Keratinocyte (primary cell): ENCODE measurements at regions not wholly inside any gene's neighbourhood (a gene's known extent, or its start where the extent isn't known, plus 50 kb on each side); places are given as distances from the start of the nearest gene placed in this dataset.

Experiments
- DNase-seq: peaks from one replicate; pipeline ENCODE4 v3.0.0-alpha.2; 2011; ENCODE audit warnings: low read depth, missing footprints, low spot score
- FAIRE-seq: peaks from 2 replicates; lab custom pipeline; 2011; peaks lifted over from hg19 to GRCh38; lab: Jason Lieb, UNC
- H2AFZ ChIP-seq: 2 replicates; pipeline ENCODE4 v1.6.0; 2012; ENCODE audit warnings: low read length, control low read depth, inconsistent platforms; ENCODE audit not compliant: control insufficient read depth
- H3K27ac ChIP-seq: 2 replicates; pipeline ENCODE4 v1.5.1; 2011; ENCODE audit warnings: low read length; ENCODE audit not compliant: control insufficient read depth, insufficient read depth
- H3K27me3 ChIP-seq: 3 replicates; pipeline ENCODE4 v1.6.0; 2011; ENCODE audit warnings: low read length; ENCODE audit not compliant: control insufficient read depth, insufficient read depth; ENCODE audit errors: extremely low read depth
- H3K36me3 ChIP-seq, 2 experiments: 2 replicates in 1 of 2; 3 replicates in 1 of 2; pipeline ENCODE4 v1.5.1; 2011; ENCODE audit warnings: low read length in 2 of 2, mild to moderate bottlenecking in 1 of 2; ENCODE audit not compliant: control insufficient read depth in 2 of 2, insufficient read depth in 2 of 2; ENCODE audit errors: extremely low read depth in 1 of 2
- H3K4me1 ChIP-seq: 3 replicates; pipeline ENCODE4 v1.5.1; 2011; ENCODE audit warnings: low read length; ENCODE audit not compliant: control insufficient read depth, insufficient read depth; ENCODE audit errors: extremely low read depth
- H3K4me2 ChIP-seq: 3 replicates; pipeline ENCODE4 v1.6.0; 2011; ENCODE audit warnings: low read depth, low read length; ENCODE audit not compliant: control insufficient read depth, insufficient read depth; ENCODE audit errors: extremely low read depth
- H3K4me3 ChIP-seq, 3 experiments: fragments of 200-600 bp in 1 of 3; sonication (generic) in 1 of 3; 2 replicates in 2 of 3; 3 replicates in 1 of 3; pipeline ENCODE4 v1.5.1; 2011 to 2016; ENCODE audit warnings: low read length in 3 of 3, mild to moderate bottlenecking in 3 of 3, control low read depth in 2 of 3, inconsistent platforms in 1 of 3, low read depth in 1 of 3, mixed read lengths in 1 of 3, mixed run types in 1 of 3, moderate library complexity in 1 of 3; ENCODE audit not compliant: control insufficient read depth in 2 of 3, insufficient read depth in 2 of 3; ENCODE audit errors: extremely low read depth in 1 of 3
- H3K79me2 ChIP-seq: 2 replicates; pipeline ENCODE4 v1.6.0; 2012; ENCODE audit warnings: low read length; ENCODE audit not compliant: control insufficient read depth, insufficient read depth
- H3K9ac ChIP-seq: 3 replicates; pipeline ENCODE4 v1.6.0; 2011; ENCODE audit warnings: low read length; ENCODE audit not compliant: control insufficient read depth, insufficient read depth; ENCODE audit errors: extremely low read depth
- H3K9me1 ChIP-seq: 3 replicates; pipeline ENCODE4 v1.6.0; 2011; ENCODE audit warnings: low read length; ENCODE audit not compliant: control insufficient read depth, insufficient read depth; ENCODE audit errors: extremely low read depth
- H3K9me3 ChIP-seq: 2 replicates; pipeline ENCODE4 v1.5.1; 2012; ENCODE audit warnings: low read depth, low read length; ENCODE audit not compliant: control insufficient read depth
- H4K20me1 ChIP-seq: 3 replicates; pipeline ENCODE4 v1.6.0; 2011; ENCODE audit warnings: low read length; ENCODE audit not compliant: control insufficient read depth, insufficient read depth; ENCODE audit errors: extremely low read depth
- CTCF ChIP-seq, 3 experiments: IDR thresholded peaks in 1 of 3; conservative IDR thresholded peaks in 1 of 3; optimal IDR thresholded peaks in 1 of 3; 2 replicates in 2 of 3; 3 replicates in 1 of 3; pipeline versions ENCODE3 to v1.5.1; 2011; ENCODE audit warnings: low read length in 3 of 3, mild to moderate bottlenecking in 3 of 3, moderate library complexity in 2 of 3, control low read depth in 1 of 3, inconsistent platforms in 1 of 3; ENCODE audit not compliant: insufficient read depth in 2 of 3; ENCODE audit errors: extremely low read depth in 1 of 3
- EZH2 ChIP-seq: IDR thresholded peaks from one replicate; pipeline ENCODE4 v1.6.1; 2012; ENCODE audit warnings: inconsistent platforms, mild to moderate bottlenecking, low read length, moderate library complexity
- dilution Hi-C: fragments of 300-500 bp; cut with MboI; formaldehyde crosslinking; loops from one replicate; pipeline ENCODE4 v1.7.0; 2020; ENCODE audit warnings: low sequenced_read_pairs; ENCODE audit not compliant: extremely low pct_ligation_motif_present

- Histone ChIP-seq H3K9me3 (no peaks in the 10 kb centered on the region), H3K4me1 (no peaks in the 10 kb centered on the region), H2AFZ (no peak overlapping the region), H3K4me2 (no peak overlapping the region), H4K20me1 (no peaks in the 10 kb centered on the region), H3K27ac (no peak overlapping the region), H3K4me3 (no peak overlapping the region), H3K36me3 (no peaks in the 10 kb centered on the region), H3K9me1 (no peaks in the 10 kb centered on the region), H3K27me3 (no peaks in the 10 kb centered on the region), H3K79me2 (no peaks in the 10 kb centered on the region), H3K9ac (no peak overlapping the region)
- FAIRE-seq (no peak), DNase-seq (no peak)
- TF ChIP-seq CTCF (optimal IDR thresholded peaks at IDR 0.05 in 1 of 3, IDR thresholded peaks at IDR 0.05 in 1 of 3, conservative IDR thresholded peaks at IDR 0.05 in 1 of 3; ENCODE audit: extremely low read depth in 1 of 3, insufficient read depth in 2 of 3, low read length in 3 of 3) = no peak
- no peak for TF ChIP-seq EZH2
- dilution Hi-C loops = no loop called here
These were observed 294.2 kb upstream of the CYLC2 start for GRCh38 chr9:102700936-102701335.

GRCh38 chr9:102669220-102669619 is 325.9 kb upstream of the CYLC2 start:
- Histone ChIP-seq H3K9me3 (no peaks in the 10 kb centered on the region), H3K4me2 (no peak overlapping the region), H3K27me3 (no peaks in the 10 kb centered on the region), H4K20me1 (no peaks in the 10 kb centered on the region), H3K27ac (no peak overlapping the region), H3K9ac (no peak overlapping the region), H3K79me2 (no peaks in the 10 kb centered on the region), H3K36me3 (no peaks in the 10 kb centered on the region), H3K4me1 (no peaks in the 10 kb centered on the region), H3K4me3 (no peak overlapping the region), H2AFZ (no peak overlapping the region), H3K9me1 (no peaks in the 10 kb centered on the region)
- TF ChIP-seq CTCF (optimal IDR thresholded peaks at IDR 0.05 in 1 of 3, IDR thresholded peaks at IDR 0.05 in 1 of 3, conservative IDR thresholded peaks at IDR 0.05 in 1 of 3; ENCODE audit: extremely low read depth in 1 of 3, insufficient read depth in 2 of 3, low read length in 3 of 3) (no peak), EZH2 (no peak)
- no peak for DNase-seq
- dilution Hi-C loops = no loop called here
- FAIRE-seq = no peak
